DND-41 (cell line): ENCODE measurements at regions not wholly inside any gene's neighbourhood (a gene's known extent, or its start where the extent isn't known, plus 50 kb on each side); places are given as distances from the start of the nearest gene placed in this dataset.

Source experiments
- EZH2 ChIP-seq: IDR thresholded peaks from 3 replicates; pipeline ENCODE4 v1.6.1; 2012; ENCODE audit warnings: borderline replicate concordance, low read depth, mild to moderate bottlenecking, moderate library complexity, low read length, inconsistent platforms; ENCODE audit not compliant: severe bottlenecking
- TF ChIP-seq, protein P1 (sequence below): IDR thresholded peaks from 2 replicates; pipeline ENCODE4 v1.5.1; 2012; ENCODE audit warnings: borderline replicate concordance, low read length, moderate library complexity, mild to moderate bottlenecking; ENCODE audit not compliant: poor library complexity, severe bottlenecking; ENCODE audit errors: extremely low read depth

- TF ChIP-seq, protein P1, sequence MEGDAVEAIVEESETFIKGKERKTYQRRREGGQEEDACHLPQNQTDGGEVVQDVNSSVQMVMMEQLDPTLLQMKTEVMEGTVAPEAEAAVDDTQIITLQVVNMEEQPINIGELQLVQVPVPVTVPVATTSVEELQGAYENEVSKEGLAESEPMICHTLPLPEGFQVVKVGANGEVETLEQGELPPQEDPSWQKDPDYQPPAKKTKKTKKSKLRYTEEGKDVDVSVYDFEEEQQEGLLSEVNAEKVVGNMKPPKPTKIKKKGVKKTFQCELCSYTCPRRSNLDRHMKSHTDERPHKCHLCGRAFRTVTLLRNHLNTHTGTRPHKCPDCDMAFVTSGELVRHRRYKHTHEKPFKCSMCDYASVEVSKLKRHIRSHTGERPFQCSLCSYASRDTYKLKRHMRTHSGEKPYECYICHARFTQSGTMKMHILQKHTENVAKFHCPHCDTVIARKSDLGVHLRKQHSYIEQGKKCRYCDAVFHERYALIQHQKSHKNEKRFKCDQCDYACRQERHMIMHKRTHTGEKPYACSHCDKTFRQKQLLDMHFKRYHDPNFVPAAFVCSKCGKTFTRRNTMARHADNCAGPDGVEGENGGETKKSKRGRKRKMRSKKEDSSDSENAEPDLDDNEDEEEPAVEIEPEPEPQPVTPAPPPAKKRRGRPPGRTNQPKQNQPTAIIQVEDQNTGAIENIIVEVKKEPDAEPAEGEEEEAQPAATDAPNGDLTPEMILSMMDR, result no peak
- TF ChIP-seq EZH2, result no peak
Measured at GRCh38 chr6:85125526-85125925, 324.4 kb upstream of the NT5E start.
